ENCODE measurements at regions not wholly inside any gene's neighbourhood (a gene's known extent, or its start where the extent isn't known, plus 50 kb on each side); places are given as distances from the start of the nearest gene placed in this dataset.

DNA sequence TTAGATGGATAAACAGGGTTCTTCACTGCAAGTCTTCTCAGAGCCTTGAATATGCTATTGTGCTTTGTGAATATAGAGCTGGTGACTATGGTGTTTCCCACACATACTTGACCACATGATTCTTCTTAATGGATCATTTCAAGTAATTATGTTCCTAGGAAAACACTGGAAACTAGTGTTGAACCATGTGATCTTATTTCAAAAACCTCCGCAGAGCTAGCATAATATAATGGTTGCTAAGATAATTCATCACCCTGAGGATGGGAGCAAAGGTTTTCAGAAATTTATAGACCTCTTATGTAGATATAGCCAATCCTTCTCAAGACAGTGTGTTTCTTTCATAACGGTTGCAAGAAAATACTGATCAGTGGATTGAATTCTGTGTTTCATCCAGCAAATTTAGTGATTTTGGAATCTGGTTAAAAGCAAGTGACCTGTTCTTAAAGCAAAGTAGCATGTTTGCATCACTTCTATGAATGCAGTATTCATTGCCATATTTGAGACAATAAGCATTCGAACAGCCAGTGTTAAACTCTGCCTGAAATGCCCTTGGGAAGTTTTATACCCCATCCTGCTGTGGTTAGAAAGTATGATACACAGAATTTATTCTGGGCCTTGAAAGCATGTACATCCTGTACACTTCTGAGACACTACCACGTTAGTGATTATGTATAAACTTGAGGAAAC is 341.0 kb upstream of the E2F7 start:
- no peak for DNase-seq (ENCODE audit: low spot score)

DNA sequence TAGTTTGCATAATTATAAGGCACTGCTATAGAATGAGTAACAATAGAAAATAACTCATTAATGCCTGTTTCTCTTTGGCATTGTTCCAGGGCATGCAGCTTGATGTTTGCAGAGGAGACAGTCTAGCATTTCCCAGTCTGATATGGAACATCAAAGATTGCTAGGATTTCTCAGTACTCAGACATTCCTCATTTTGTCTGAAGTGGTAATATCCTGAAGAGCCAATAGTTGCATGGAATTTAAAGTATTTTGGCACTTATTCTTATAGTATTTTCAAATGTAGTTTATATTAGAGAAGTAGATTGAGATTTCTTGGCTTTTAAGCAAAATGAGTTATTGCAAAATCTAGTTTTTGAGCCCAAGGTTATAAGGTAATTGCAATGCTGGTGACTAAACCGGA is 337.3 kb upstream of the E2F7 start:
- DNase-seq (ENCODE audit: low spot score): no peak

DNA sequence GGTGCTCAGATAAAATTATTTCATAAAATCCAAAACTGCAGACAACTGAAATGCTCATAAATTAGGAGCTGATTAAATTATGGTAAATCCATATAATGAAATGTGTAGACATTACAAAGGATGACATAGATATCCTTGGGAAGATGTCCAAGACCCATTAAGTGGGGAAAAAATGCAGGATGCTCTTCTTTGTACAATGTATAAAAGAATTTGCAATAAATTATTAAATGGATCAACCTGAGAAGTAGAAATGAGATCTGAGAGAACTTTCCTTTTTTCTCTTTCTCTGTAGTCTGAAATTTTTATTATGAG is 336.4 kb upstream of the E2F7 start:
- no peak for DNase-seq (ENCODE audit: low spot score)

DNA sequence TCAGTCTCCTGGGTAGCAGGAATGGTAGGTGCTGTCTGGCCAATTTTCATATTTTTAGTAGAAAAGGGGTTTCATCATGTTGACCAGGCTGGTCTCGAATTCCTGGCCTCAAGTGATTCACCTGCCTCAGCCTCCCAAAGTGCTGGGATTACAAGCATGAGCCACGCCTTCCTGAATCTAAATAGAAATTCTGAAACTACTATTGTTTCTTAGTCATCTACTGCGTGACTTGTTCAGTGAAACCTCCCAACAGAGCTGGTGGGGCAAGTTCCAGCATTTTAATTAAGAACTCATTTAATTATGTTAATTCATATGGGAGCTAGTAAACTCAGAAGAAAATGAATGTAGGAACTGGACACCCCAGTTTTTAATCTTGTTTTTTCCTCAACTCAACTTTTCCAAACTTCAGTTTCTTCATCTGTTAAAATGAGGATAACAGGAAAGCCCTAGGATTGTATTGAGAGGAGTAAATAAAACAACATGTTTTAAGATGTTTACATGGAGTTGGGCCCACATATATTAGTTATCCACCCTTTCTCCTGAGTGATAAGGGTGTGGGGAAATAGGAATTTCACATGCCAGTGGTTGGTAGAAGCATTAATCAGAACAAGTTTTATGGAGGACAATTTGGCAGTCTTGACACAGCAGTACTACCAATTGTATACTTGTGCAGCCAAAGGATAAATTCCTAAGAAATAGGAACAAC is 335.8 kb upstream of the E2F7 start:
- no peak for DNase-seq (ENCODE audit: low spot score)

DNA sequence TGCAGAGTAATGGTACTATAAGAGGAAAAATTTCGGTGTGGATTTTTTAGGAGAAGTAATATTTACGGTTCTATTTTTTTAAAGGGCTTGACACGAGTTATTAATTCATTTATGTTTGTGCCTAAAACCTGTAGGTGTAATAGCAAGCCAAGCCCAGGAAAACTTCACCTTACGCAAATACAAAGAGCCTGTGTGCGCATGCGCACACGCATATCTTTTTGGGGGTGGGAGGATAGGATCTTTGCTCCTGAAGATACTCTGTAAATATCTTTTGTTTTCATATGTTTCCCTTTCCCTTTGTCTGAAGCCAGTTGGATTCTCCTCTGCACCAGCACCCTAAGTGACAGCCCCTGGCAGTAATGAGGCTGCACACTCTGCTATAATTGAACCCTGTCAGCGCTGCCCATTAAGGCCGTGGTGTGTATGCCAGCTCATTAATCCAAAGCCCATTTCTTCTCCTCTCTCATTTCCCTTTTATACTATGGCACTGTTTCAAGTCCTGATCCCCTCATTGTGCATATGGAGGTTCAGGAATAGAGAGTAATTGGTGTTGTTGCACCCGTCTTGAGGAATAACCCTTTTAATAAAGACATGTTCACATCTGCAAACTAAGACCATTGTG is 327.2 kb upstream of the E2F7 start:
- no peak for DNase-seq (ENCODE audit: low spot score)

DNA sequence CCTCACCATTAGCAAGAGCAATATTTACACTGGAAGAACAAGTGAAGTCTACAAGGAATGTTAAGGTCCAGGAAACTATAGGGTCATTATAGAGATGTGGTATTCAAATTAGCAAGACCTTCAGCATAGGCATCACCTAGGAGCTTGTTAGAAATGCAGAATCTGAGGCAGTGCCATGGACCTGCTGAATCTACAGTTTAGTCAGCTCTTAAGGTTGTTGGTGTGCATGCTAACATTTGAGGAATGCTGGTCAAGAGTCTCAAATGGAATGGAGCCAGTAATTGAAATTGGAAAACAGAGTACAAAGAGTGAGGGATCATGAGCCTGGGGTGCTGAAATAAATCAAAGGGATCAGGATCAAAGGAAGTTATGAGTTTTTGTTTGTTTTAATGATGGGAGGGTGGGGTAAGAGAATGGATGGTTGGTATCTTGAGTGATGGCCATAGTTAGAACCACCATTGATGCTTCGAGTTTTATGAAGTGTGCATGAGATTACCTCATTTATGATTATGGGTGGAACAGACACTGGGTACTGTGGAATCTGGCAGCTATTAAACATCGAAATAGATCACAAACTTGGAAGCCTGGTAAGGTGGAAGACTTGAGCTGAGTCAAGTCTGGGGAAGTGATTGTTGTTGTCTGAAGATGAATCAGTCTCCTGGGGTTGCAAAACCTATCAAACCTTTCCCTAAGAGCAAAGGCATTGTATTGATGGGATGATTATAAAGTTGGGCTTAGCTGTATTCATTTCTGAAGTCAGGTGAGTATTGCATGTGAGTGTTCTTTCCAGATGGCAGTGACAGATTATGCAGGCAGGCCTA is 323.3 kb upstream of the E2F7 start:
- no peak for DNase-seq (ENCODE audit: low spot score)

DNA sequence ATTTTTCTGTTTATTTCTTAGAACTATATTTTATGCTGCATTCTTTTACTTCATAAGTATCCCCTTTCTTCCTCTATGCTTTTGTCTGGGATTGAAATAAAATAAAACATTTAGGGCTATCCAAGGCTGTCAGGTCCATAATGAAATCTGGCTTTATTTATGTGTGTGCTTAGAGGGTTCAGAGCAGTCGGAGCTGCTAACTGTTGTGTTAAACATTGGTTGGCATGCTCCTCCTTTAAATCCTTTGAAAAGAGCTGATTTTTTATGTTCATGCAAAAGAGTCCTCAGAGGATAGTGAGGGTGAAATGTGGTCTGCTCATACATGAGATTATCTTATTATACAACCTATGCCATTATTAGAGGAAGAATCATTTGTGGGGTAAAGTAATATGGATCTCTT is 322.3 kb upstream of the E2F7 start:
- no peak for DNase-seq (ENCODE audit: low spot score)

DNA sequence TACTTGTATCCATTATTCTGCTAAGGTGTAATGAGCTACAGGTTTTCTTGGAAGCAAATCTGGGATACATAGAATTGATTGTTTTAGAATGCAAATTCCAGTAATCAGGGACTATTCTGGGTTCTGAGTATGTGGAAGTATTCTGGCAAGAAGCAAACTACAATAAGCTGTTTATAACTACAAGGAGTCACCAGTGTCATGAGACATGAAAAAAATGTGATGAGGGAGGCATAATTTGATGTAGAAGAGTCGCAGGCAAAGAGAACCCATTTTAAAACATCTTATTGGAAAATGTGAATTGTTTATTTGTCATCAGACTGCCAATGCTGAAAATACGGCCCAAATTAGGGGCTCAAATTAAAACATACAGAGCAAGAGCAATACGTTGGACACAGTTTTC is 321.8 kb upstream of the E2F7 start:
- no peak for DNase-seq (ENCODE audit: low spot score)

DNA sequence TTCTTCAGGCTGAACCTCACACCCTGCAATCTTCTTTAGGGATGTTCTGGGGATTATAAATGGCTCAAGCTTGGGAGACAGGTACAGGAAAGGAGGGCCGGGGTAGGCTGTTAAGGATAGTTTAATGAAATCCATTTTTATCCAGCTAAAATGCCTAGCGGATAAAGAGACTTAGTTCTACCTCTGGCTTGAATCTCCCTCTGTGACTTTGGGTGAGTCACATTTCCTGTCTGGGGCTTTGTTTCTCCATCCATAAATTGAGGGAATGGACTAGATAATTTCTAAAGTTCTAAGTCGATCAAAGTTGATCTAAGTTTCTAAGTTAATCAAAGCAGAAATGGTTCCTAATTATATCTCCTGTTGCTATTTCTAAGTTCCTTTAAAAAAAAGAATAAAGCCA is 319.6 kb upstream of the E2F7 start:
- DNase-seq (ENCODE audit: low spot score): no peak

DNA sequence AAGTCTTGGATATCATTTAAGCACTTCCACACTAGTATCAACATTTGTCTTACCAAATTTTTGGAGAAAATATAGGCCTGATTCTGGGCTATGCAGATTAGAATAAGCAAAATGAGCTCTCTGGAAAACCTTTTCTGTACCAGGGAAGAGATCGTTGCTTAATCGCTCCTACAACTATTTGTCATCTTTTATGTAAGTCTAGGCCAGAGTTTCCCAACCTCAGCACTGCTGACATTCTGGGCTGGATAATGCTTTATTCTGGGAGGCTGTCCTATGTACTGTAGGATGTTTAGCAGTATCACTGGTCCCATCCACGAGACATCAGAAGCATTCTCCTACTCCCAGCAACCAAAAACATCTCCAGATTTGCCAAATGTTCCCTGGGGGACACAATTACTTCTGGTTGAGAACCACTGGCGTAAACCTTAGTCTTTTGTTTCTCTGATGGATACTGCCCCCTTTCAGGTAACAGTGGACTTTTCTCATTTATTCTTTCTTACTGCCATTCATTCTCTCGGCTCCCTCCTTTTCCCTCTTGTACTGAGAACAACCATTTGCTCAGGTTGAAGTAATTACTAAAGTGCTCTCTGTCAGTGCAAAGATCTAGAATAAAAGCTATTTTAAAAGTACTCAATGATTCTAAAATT is 316.9 kb upstream of the E2F7 start:
- DNase-seq (ENCODE audit: low spot score): no peak

DNA sequence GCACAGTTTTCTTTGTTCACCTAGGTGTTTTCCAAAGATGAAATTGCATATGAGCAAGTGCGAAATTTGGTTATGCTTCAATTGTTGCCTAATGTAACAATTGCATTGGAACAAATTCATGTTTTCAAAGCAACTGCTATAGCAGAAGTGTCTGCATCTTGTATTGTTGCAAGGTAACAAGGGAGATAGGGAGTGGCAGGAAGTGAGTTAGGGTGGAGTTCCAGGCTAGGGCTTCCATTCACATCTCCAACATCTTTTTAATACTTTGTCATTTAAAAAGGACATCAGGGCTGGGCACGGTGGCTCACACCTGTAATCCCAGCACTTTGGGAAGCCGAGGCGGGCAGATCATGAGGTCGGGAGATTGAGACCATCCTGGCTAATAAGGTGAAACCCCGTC is 312.3 kb upstream of the E2F7 start:
- DNase-seq (ENCODE audit: low spot score): no peak

DNA sequence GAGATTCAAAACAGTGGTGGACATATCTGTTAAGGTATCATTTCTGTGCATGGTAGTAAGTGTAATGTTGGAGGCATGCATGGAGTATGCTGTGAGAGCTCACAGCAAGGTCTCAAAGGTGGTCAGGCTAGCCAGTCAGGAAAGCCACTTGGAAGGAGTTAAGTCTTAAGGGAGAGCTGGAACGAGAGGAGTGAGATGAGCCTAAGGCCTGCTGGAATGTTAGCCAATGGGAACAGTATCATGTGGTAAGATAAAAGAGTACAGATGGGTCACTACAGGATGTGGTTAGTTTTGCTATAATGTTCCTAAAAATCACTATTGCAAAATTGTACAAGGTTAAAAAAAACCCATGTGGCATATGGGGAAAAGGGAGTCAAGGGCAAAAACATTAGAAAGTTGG is 311.7 kb upstream of the E2F7 start:
- DNase-seq (ENCODE audit: low spot score): no peak

DNA sequence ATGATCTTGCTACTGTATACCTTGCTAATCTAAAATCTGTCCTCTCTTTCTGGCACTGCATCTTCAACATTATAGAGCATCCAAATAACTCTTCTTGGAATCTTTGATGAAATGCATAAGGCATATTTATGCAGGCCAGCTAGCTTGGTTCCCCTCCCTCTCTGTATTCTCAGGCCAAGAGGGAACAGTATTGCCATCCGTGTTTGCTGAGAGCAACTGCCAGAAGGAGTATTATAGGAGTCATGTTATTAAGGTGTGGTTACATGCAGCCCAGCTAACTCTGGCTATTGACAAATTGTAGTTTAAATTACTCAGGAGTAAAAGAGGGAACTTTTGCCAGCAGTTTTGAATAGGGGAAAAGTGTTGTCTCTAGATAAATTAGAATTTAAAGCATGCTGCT is 309.3 kb upstream of the E2F7 start:
- DNase-seq (ENCODE audit: low spot score): no peak

DNA sequence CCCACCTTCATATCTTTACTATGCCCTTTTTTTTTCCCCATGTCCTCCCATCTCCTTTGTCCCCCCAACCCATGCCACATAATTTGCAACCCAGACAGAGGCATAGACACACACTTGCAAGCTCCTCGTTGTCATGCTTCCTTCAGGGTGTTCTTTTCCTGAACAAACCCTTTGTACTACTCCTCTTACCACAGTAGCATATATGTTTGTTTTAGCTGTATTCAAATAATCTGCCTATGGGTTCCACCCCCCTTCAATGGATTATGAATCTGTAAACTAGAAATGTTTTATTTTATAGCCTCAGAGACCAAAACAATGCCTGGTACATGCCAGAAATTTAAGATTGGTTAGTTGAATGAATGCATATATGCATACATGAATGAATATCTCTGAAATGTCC is 307.1 kb upstream of the E2F7 start:
- no peak for DNase-seq (ENCODE audit: low spot score)

DNA sequence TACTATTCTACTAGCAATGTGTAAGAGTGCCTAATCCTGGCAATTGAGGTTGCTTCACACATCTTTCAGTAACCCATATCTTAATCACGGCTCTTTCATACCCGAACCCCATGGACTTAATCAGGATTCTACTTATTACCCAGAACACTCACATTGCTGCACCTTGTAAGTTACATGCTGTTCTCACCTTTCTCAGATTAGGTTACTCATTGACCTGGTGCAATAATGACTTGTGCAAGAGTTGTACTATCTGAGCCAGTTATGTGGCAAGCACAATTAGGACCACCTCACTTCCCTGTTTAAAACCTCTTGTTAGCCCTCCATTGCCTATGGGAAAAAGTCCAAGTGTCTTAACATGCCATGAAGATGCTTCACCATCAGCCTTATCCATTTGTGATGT is 306.7 kb upstream of the E2F7 start:
- no peak for DNase-seq (ENCODE audit: low spot score)

DNA sequence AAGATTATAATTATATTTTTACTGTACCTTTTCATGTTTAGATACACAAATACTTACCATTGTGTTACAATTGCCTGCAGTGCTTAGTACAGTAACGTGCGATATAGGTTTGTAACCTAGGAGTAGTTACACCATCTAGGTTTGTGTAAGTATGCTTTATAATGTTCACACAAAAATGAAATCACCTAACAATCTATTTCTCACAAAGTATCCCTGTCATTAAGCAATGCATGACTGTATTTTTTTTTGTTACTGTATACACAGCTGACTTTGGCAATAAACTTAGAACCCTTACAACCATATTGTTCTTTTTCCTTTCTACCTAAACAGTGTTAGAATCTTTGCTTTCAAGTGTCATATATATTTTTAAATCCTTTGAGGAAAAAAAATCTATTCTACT is 303.0 kb upstream of the E2F7 start:
- no peak for DNase-seq (ENCODE audit: low spot score)

DNA sequence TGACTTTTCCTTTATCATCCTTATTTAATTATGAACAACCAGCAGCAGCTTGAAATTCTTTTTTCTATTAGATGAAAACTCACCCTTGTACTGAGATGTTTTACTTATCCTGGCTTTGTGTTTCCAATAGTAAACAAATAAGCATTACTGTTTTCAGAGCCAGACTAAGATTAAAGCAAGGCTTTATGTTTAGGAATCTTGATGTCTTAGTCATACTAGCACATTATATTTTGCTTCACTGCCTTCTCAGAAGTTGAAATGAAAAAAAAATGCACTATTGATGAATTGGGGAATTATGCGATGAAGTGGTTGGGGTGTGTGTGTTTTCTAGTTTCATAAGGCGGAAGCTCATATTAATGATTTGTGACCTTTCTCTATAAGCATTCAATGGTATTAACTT is 301.2 kb upstream of the E2F7 start:
- no peak for DNase-seq (ENCODE audit: low spot score)

DNA sequence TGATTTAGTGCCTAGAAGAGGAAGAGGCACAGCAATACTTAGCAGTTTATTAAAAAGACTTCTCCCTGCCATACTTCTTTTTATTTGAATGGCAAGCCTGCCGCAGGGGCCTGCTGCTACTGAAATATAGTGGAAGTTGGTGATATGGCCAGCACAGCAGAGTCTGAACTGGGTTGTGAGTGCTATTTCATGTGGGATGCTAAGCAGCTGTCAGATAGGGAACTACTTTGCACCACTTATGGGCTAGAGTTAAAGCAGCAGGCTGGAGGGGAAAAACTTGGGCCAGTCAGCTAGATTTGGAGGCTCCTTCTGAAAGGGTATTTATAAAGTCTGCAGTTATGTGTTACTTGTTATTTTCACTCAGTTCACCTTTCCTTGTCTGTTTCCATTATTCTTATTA is 299.0 kb upstream of the E2F7 start:
- no peak for DNase-seq (ENCODE audit: low spot score)

DNA sequence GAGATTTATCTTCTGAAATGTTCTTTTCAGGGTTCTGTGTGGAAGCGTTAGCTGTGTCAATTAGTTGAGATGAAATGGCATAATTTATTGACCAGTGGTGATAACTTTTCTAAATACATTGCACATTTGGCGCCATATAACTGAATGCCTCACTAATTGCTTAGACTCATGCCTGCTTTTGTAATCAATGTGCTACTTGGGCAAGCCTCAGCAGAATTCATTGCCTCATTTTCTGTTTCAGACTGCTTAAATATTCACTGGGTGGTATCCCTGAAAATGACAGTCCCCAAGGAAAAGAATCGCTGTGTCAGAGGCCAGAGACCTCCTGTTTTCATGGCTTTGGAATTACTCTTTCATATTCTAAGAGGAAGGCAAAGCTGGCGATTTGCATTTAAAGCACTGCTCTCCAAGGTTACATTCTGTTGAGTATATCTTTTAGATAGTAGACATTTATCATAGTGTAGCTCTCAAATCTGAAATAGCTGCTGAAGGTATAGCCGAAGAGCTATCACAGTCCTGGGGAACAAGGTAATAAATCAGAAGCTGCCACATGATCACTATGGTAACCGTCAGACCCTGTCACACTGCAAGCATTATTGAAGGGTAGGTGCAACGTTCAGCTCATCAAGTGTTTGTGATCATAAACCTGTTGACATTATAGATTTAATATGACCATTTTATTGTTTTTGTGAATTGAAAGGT is 297.3 kb upstream of the E2F7 start:
- no peak for DNase-seq (ENCODE audit: low spot score)

DNA sequence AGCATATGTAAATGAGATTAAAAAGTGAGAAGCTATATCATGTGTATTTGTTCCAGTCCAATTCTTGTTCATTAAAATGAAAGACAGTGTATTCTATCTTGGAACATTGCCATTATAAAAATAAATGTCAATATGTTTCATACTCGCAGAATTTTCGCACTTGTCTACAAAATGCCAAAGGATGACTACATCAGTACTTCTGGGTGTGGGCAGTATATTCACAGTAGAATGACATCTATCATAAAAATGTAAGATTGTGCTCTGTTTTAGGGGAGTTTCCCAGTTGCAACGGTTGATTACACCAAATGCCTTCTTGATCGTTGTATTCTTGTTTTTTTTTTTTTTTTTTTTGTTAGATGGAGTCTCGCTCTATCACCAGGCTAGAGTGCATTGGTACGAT is 292.3 kb upstream of the E2F7 start:
- no peak for DNase-seq (ENCODE audit: low spot score)

DNA sequence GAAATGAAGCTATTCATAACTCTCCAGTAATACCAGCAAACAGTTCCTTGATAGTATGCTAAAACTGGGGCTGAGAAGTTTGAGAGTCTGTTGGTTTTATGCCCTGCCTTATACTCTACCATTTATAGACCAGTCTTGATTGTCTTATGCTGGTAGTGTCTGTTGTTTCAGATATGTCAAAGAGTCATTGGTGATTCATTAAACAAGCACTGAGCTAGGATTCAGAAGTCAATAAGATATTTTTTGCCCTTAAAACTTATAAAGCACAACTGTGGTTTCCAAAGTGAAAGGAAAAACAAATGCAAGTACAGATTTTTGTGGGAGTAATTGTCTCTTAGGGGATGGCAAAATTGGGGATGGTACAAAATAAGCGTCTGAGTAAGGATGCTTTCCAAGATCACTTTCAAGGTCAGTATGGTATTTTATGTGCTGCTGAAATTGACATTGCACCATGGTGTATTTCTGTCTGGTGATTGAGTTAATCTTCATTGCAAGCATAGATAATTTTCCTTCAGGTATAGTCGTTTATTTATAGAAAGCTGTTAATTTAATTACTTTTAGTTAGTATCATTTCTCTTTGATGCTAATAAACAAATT is 289.5 kb upstream of the E2F7 start:
- no peak for DNase-seq (ENCODE audit: low spot score)

DNA sequence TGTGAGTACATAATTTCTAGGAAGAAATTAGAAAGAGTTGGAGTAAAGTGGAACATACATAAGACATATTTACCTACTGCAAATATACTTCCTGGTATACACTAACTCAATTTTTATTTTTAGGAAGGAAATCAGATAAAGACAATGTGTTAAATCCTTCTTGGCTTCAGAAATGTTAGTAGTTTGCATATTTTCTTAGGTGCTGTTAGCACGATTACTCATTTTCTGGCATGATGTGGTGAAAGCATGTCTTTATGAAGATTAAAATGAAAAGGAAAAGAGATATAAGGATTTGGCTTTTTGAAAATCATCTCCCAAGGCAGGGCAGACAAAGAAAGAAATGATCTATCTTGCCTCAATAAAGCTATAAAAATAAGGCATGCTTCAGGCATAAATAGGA is 287.6 kb upstream of the E2F7 start:
- DNase-seq (ENCODE audit: low spot score): no peak
